OCI-LY3 (cell line): ENCODE measurements at regions not wholly inside any gene's neighbourhood (a gene's known extent, or its start where the extent isn't known, plus 50 kb on each side); places are given as distances from the start of the nearest gene placed in this dataset.

Source experiments
- H2AFZ ChIP-seq: fragments of 200-600, 300-600 bp; shearing (Covaris generic); 2 replicates; pipeline ENCODE4 v1.6.0; 2014; ENCODE audit warnings: antibody characterized with exemption, low read depth, low read length
- H3K27ac ChIP-seq: fragments of 200-600, 300-600 bp; sonication (generic); 2 replicates; pipeline ENCODE4 v1.5.1; 2014; ENCODE audit warnings: mild to moderate bottlenecking, low read length, moderate library complexity, mixed read lengths
- H3K27me3 ChIP-seq: fragments of 200-600, 300-600 bp; sonication (generic); 2 replicates; pipeline ENCODE4 v1.6.1; 2014; ENCODE audit warnings: low read depth, low read length, mixed read lengths
- H3K36me3 ChIP-seq: fragments of 200-600, 300-600 bp; sonication (generic); replicated peaks from 2 replicates; pipeline ENCODE3; 2014; ENCODE audit warnings: low read depth, low read length, mixed read lengths
- H3K4me1 ChIP-seq: fragments of 300-600, 200-600 bp; sonication (generic); 2 replicates; pipeline ENCODE4 v1.6.1; 2014; ENCODE audit warnings: low read length, mixed read lengths
- H3K4me2 ChIP-seq: fragments of 200-600, 300-600 bp; sonication (generic); 2 replicates; pipeline ENCODE4 v1.6.1; 2014; ENCODE audit warnings: low read length, mixed read lengths
- H3K4me3 ChIP-seq: fragments of 300-600, 200-600 bp; sonication (generic); 2 replicates; pipeline ENCODE4 v1.5.1; 2014; ENCODE audit warnings: antibody characterized with exemption, mild to moderate bottlenecking, low read length, moderate library complexity
- H3K79me2 ChIP-seq: fragments of 300-600, 200-600 bp; shearing (Covaris generic); 2 replicates; pipeline ENCODE4 v1.6.1; 2014; ENCODE audit warnings: mild to moderate bottlenecking, low read length, mixed read lengths
- H3K9ac ChIP-seq: fragments of 300-600, 200-600 bp; shearing (Covaris generic); 2 replicates; pipeline ENCODE4 v1.6.0; 2014; ENCODE audit warnings: mild to moderate bottlenecking, low read length, moderate library complexity
- H3K9me3 ChIP-seq: fragments of 200-600, 300-600 bp; shearing (Covaris generic); 2 replicates; pipeline ENCODE4 v1.6.1; 2014; ENCODE audit warnings: low read length, mixed read lengths; ENCODE audit not compliant: insufficient read depth
- H4K20me1 ChIP-seq: fragments of 200-600, 300-600 bp; sonication (generic); 2 replicates; pipeline ENCODE4 v1.6.1; 2016; ENCODE audit warnings: low read length, mixed read lengths; ENCODE audit not compliant: insufficient read depth
- EZH2phosphoT487 ChIP-seq: fragments of 200-600 bp; shearing (Covaris generic); IDR thresholded peaks from 2 replicates; pipeline ENCODE4 v1.6.1; 2018; ENCODE audit warnings: antibody characterized with exemption, mixed run types, low read depth
- TF ChIP-seq, protein P1 (sequence below): fragments of 200-600, 300-600 bp; sonication (generic); IDR thresholded peaks from 2 replicates; pipeline ENCODE4 v1.5.1; 2014; ENCODE audit warnings: antibody characterized with exemption, low read length, low read depth

DNA sequence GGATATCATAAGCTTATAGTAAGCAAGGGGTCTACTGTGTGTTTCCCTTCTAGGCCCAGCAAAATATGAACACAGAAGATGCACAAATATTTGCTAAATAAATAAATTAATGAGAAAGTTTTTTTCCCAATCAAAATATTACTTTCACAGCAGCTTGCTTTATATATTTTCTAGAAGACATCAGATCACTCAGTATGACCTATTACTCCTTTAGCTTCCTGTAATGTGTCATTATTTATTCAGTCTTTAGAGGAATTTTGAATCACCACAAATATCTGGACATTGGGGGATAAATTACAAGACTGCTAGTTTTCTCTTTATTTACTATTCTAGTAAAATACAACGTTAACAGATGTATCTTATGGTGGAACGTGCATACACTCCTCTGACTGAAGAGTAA lies 765.8 kb upstream of the POM121L12 start:
- Histone ChIP-seq H3K27me3 (no peaks in the 10 kb centered on the region), H3K4me2 (no peak overlapping the region), H4K20me1 (no peaks in the 10 kb centered on the region), H3K9ac (no peak overlapping the region), H2AFZ (no peak overlapping the region), H3K4me3 (no peak overlapping the region), H3K4me1 (no peaks in the 10 kb centered on the region), H3K9me3 (no peaks in the 10 kb centered on the region), H3K79me2 (no peaks in the 10 kb centered on the region), H3K36me3 (no peaks in the 10 kb centered on the region), H3K27ac (no peak overlapping the region)
- TF ChIP-seq EZH2phosphoT487, result no peak
- TF ChIP-seq, protein P1, sequence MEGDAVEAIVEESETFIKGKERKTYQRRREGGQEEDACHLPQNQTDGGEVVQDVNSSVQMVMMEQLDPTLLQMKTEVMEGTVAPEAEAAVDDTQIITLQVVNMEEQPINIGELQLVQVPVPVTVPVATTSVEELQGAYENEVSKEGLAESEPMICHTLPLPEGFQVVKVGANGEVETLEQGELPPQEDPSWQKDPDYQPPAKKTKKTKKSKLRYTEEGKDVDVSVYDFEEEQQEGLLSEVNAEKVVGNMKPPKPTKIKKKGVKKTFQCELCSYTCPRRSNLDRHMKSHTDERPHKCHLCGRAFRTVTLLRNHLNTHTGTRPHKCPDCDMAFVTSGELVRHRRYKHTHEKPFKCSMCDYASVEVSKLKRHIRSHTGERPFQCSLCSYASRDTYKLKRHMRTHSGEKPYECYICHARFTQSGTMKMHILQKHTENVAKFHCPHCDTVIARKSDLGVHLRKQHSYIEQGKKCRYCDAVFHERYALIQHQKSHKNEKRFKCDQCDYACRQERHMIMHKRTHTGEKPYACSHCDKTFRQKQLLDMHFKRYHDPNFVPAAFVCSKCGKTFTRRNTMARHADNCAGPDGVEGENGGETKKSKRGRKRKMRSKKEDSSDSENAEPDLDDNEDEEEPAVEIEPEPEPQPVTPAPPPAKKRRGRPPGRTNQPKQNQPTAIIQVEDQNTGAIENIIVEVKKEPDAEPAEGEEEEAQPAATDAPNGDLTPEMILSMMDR, result no peak

DNA sequence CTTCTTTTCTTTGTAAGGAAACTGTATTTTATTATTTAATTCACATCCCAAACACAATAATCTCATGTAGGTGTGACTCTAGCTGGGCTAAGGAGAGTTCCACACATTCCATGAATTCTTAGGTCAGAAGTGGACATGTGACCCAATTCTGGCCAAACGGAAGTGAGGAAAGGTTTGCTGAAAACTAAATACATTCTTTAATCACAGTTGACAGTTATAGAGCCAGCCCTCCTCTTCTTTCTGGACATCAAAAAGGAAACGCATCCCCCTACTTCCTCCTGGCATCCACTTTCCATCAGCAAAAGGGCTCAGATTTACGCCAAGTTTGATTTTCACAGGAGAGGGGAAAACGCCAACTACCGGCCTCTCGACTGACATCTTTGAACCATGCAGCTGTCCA lies 774.4 kb upstream of the POM121L12 start:
- H3K4me1 ChIP-seq, result no peaks in the 10 kb centered on the region
- H3K79me2 ChIP-seq, result no peaks in the 10 kb centered on the region
- no peak overlapping the region for H2AFZ ChIP-seq
- H3K9ac ChIP-seq, result no peak overlapping the region
- H3K4me2 ChIP-seq, result no peak overlapping the region
- no peak for TF ChIP-seq EZH2phosphoT487
- no peaks in the 10 kb centered on the region for H4K20me1 ChIP-seq
- H3K36me3 ChIP-seq, result no peaks in the 10 kb centered on the region
- H3K27me3 ChIP-seq, result no peaks in the 10 kb centered on the region
- no peak overlapping the region for H3K4me3 ChIP-seq
- no peaks in the 10 kb centered on the region for H3K9me3 ChIP-seq
- H3K27ac ChIP-seq, result no peak overlapping the region

DNA sequence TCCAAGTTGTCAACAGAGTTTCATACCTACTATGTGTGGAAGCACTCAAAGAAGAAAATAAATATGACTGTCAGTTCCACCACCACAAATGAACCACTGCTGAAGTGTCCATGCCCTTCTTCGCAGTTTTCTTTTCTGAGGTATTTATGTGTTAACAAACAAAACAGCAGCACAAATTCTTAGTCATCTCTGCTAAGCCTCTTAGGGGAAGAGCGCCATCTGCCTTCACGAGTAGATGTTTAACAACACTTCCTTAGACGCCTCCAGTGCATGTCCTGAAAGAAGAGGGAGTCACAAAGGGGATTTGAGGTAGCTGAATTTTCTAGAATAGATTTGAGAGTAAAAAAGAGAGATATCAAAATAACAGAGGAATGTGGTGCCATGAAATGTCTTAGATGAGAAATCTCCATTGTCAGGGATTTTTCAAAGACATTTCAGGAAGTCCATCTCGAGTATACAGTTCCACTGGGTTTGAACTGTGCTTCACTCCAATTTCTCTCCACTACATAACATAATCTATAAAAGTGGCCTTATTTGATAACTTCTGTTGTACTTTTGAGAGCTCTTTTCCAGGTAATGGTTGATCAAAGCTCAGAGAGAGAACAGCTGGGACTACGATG lies 775.3 kb upstream of the POM121L12 start:
- Histone ChIP-seq H3K4me3 (no peak overlapping the region), H2AFZ (peak overlapping the region; percentile 74), H3K36me3 (no peaks in the 10 kb centered on the region), H3K4me2 (no peak overlapping the region), H4K20me1 (no peaks in the 10 kb centered on the region), H3K4me1 (no peaks in the 10 kb centered on the region), H3K27ac (no peak overlapping the region), H3K9ac (no peak overlapping the region), H3K9me3 (no peaks in the 10 kb centered on the region), H3K79me2 (no peaks in the 10 kb centered on the region), H3K27me3 (no peaks in the 10 kb centered on the region)
- no peak for TF ChIP-seq EZH2phosphoT487
- TF ChIP-seq, protein P1, result peak; percentile 74

DNA sequence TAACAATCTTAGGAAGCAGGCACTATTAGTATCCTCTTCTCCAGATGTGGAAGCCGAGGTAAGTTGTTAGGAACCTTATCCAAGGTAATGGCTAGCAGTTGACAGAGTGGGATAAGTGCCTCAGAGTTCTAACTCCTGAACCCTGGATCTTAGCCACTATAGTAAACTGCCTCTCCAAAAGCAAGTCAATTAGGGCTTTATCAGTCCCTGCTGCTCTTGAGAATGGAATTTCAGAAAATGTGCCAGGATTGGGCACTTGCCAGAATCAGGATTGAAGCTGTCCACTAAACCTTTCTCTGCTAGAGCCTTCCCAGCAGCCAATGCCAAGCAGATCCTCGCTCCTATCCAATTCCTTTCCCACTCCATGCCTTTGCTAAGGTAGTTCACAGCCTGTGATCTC lies 777.5 kb upstream of the POM121L12 start:
- Histone ChIP-seq H3K27ac (no peak overlapping the region), H3K9me3 (no peaks in the 10 kb centered on the region), H3K4me2 (no peak overlapping the region), H2AFZ (no peak overlapping the region), H3K27me3 (no peaks in the 10 kb centered on the region), H3K9ac (no peak overlapping the region), H4K20me1 (no peaks in the 10 kb centered on the region), H3K79me2 (no peaks in the 10 kb centered on the region), H3K4me1 (no peaks in the 10 kb centered on the region), H3K4me3 (no peak overlapping the region), H3K36me3 (no peaks in the 10 kb centered on the region)
- no peak for TF ChIP-seq EZH2phosphoT487

DNA sequence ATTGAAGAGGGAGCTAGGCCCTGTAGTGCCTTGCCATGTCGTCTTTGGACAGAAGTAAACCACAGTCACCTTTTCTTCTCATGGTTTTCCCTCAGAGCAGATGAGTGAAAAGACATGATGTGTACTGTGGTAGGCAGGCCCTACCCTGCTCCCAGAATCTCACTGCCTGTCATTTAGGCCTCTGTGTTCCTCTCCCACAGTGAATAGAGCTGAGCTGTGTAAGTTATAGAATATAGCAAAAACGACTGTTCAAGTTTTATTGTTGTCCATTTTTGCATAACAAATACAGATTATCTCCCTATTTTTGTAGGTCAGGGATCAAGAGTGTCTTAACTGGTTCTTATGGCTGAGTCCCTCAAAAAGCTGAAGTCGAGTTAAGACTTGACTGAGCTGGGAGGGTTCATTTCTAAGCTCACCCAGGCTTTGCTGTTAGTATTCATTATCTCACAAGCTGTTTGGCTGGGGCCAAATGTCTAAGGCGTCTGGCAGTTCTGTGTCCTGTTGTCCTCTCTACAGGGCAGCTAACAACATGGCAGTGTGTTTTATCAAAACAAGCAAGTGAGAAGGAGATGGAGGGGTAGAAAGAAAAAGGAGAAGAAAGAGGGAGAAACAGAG lies 780.9 kb upstream of the POM121L12 start:
- no peaks in the 10 kb centered on the region for H3K27me3 ChIP-seq
- H3K9me3 ChIP-seq, result no peaks in the 10 kb centered on the region
- no peak overlapping the region for H3K4me3 ChIP-seq
- H3K27ac ChIP-seq, result no peak overlapping the region
- no peak overlapping the region for H3K4me2 ChIP-seq
- H3K9ac ChIP-seq, result no peak overlapping the region
- no peaks in the 10 kb centered on the region for H3K36me3 ChIP-seq
- H3K4me1 ChIP-seq, result no peaks in the 10 kb centered on the region
- no peaks in the 10 kb centered on the region for H4K20me1 ChIP-seq
- no peak overlapping the region for H2AFZ ChIP-seq
- no peaks in the 10 kb centered on the region for H3K79me2 ChIP-seq
- TF ChIP-seq EZH2phosphoT487, result no peak
- TF ChIP-seq, protein P1, result no peak
